SK-N-SH (cell line): ENCODE measurements at regions not wholly inside any gene's neighbourhood (a gene's known extent, or its start where the extent isn't known, plus 50 kb on each side); places are given as distances from the start of the nearest gene placed in this dataset.

Source experiments
- CTCF ChIP-seq: fragments of 200-600 bp; sonication (generic); IDR thresholded peaks from 2 replicates; pipeline ENCODE4 v1.6.1; 2017; ENCODE audit warnings: antibody characterized with exemption, mild to moderate bottlenecking, moderate library complexity
- ELF1 ChIP-seq: IDR thresholded peaks from 2 replicates; pipeline ENCODE4 v1.4.0; 2012
- FOXM1 ChIP-seq: IDR thresholded peaks from 2 replicates; pipeline ENCODE4 v1.4.0; 2012; ENCODE audit warnings: low read depth, mild to moderate bottlenecking
- IRF3 ChIP-seq: fragments of 150-350 bp; IDR thresholded peaks from 2 replicates; pipeline ENCODE4 v1.6.1; 2016; ENCODE audit warnings: mild to moderate bottlenecking, low read depth, low read length
- JUND ChIP-seq: IDR thresholded peaks from 2 replicates; pipeline ENCODE4 v1.4.0; 2012
- MAX ChIP-seq: IDR thresholded peaks from 2 replicates; pipeline ENCODE4 v1.4.0; 2012; ENCODE audit warnings: low read depth
- MXI1 ChIP-seq: IDR thresholded peaks from 2 replicates; pipeline ENCODE4 v1.6.1; 2012; ENCODE audit warnings: mild to moderate bottlenecking, low read depth, low read length, improper control_type of control experiment
- PBX3 ChIP-seq: IDR thresholded peaks from 2 replicates; pipeline ENCODE4; 2012
- POLR2AphosphoS5 ChIP-seq: IDR thresholded peaks from 2 replicates; pipeline ENCODE4 v1.6.1; 2012; ENCODE audit warnings: low read depth, low read length
- RAD21 ChIP-seq: IDR thresholded peaks from 2 replicates; pipeline ENCODE4 v1.6.1; 2012; ENCODE audit warnings: mild to moderate bottlenecking, low read length
- REST ChIP-seq: IDR thresholded peaks from 2 replicates; pipeline ENCODE4 v1.6.1; 2012; ENCODE audit warnings: mild to moderate bottlenecking, low read depth, low read length, moderate library complexity
- SIN3A ChIP-seq: IDR thresholded peaks from 2 replicates; pipeline ENCODE4 v1.6.1; 2012; ENCODE audit warnings: low read depth, mild to moderate bottlenecking, low read length, moderate library complexity, borderline replicate concordance
- TAF1 ChIP-seq: IDR thresholded peaks from 2 replicates; pipeline ENCODE4 v1.6.1; 2012; ENCODE audit warnings: low read depth, mild to moderate bottlenecking, low read length, moderate library complexity, borderline replicate concordance
- USF1 ChIP-seq: IDR thresholded peaks from 2 replicates; pipeline ENCODE4 v1.4.0; 2012; ENCODE audit warnings: low read depth, borderline replicate concordance

- TF ChIP-seq MXI1 (no peak), CTCF (no peak), IRF3 (no peak), USF1 (no peak), SIN3A (no peak), POLR2AphosphoS5 (no peak), TAF1 (no peak), JUND (no peak), MAX (no peak), FOXM1 (no peak), REST (no peak), RAD21 (no peak), PBX3 (no peak), ELF1 (no peak)
Measured at GRCh38 chr9:23603311-23603710, 222.7 kb downstream of the ELAVL2 start.
